Testis (tissue), 2 donors: ENCODE measurements at regions not wholly inside any gene's neighbourhood (a gene's known extent, or its start where the extent isn't known, plus 50 kb on each side); places are given as distances from the start of the nearest gene placed in this dataset.
"Not testable (repeated sequence)": the region's sequence is repeated elsewhere in the genome, so short reads cannot be mapped to it uniquely, and the experiment has no call there.

Experiments used
- DNase-seq: peaks from one replicate; pipeline ENCODE4 v3.0.0-alpha.2; 2019
- H3K27ac ChIP-seq, 2 donors: fragments of 200-600 bp; sonication (generic); one replicate each; pipeline ENCODE4 v1.5.1; 2019
- H3K27me3 ChIP-seq: fragments of 200-600 bp; sonication (generic); one replicate; pipeline ENCODE4 v1.5.1; 2019
- H3K36me3 ChIP-seq: fragments of 200-600 bp; sonication (generic); one replicate; pipeline ENCODE4 v1.5.1; 2017; ENCODE audit warnings: low read depth; ENCODE audit errors: missing control alignments
- H3K4me1 ChIP-seq: fragments of 200-600 bp; sonication (generic); one replicate; pipeline ENCODE4 v1.5.1; 2019
- H3K4me3 ChIP-seq, 2 donors: fragments of 200-600 bp; sonication (generic); one replicate each; pipeline ENCODE4 v1.5.1; 2017 to 2019
- H3K9me3 ChIP-seq: fragments of 200-600 bp; sonication (generic); one replicate; pipeline ENCODE4 v1.5.1; 2017
- CTCF ChIP-seq, 3 experiments: fragments of 450-650 bp in 2 of 3; fragments of 200-600 bp in 1 of 3; sonication (generic) in 1 of 3; IDR thresholded peaks; one replicate each; pipeline ENCODE4 v1.5.1; 2016 to 2019; ENCODE audit warnings: antibody characterized with exemption in 3 of 3, mild to moderate bottlenecking in 2 of 3, moderate library complexity in 1 of 3
- POLR2A ChIP-seq: fragments of 450-650 bp; IDR thresholded peaks from one replicate; pipeline ENCODE4 v1.6.1; 2017; ENCODE audit warnings: antibody characterized with exemption, mild to moderate bottlenecking, moderate library complexity
- WGBS, 2 donors: methylation state at CpG; one replicate each; pipeline ENCODE4 v1.1.5; 2018; 5-methylcytosine and 5-hydroxymethylcytosine counted together
- intact Hi-C: fragments of 100-400 bp; cut with DNase I; formaldehyde crosslinking; loops from one replicate; pipeline ENCODE4 v1.15.1; 2023; ENCODE audit warnings: low total_unique reads

DNA sequence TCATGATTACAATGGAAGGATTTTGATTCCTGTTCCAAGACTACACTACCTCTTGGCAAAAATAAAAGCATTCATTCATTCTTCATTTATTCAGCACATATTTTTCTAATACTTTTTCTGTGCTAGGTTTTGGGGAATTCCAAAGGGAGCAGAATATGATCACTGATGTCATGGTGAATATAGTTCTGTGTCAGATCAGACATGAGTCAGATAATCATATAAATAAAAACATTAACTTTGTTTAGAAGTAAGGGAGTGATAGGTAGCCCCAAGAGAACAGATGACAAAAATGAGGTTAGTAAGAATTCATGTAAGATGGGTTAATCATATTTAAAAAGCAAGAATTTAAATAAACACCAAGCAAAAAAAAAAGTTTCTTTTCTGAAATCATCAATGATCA is 94.1 kb upstream of the RANBP6 start:
- intact Hi-C loops = no loop called here

GRCh38 chr9:6106711-6107339 is 91.4 kb upstream of the RANBP6 start:
- no peaks in the 10 kb centered on the region for H3K27me3 ChIP-seq
- H3K4me1 ChIP-seq = peaks cover 25% of the 10 kb centered on the region
- H3K36me3 ChIP-seq = no peaks in the 10 kb centered on the region
- TF ChIP-seq POLR2A (no peak), CTCF (IDR thresholded peaks at IDR 0.05) (peak in 2 of 3 experiments; percentile 13 to 28)
- H3K27ac ChIP-seq = peak overlapping the region; percentile 27 to 56
- no peaks in the 10 kb centered on the region for H3K9me3 ChIP-seq
- DNase-seq = peak; percentile 42
- no peak overlapping the region for H3K4me3 ChIP-seq
- intact Hi-C loops = no loop called here
- 22 to 34% methylated on average over 2 of the region's 2 CpGs for WGBS, 2 donors

More for the DNA sequence above, 94.1 kb upstream of the RANBP6 start:
- Histone ChIP-seq H3K9me3 (no peaks in the 10 kb centered on the region), H3K4me3 (no peak overlapping the region), H3K36me3 (no peaks in the 10 kb centered on the region), H3K27me3 (no peaks in the 10 kb centered on the region), H3K27ac (no peak overlapping the region), H3K4me1 (peaks cover 25% of the 10 kb centered on the region)
- no peak for DNase-seq
- TF ChIP-seq POLR2A = no peak
- no peak for TF ChIP-seq CTCF (IDR thresholded peaks at IDR 0.05)

DNA sequence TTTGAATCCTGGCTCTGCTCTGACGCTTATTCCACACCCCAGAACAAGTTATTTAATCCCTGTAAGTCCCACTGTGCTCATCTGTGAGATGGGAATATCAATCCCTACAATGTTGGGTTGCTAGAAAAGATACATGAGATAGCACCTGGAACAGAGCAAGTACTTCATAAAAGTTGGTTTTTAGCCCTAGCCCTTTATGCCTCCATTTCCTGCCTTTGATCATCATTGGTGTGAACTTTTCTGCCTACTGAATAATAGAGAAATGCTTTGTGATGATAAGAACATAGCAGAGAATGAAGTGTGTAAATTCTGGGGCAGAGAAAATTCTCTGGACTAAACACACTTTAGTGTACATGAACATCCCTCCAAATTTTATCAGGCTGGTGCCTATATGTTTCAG is 90.3 kb upstream of the RANBP6 start:
- H3K27me3 ChIP-seq = no peaks in the 10 kb centered on the region
- peaks cover 25% of the 10 kb centered on the region for H3K4me1 ChIP-seq
- intact Hi-C loops = no loop called here
- no peak for DNase-seq
- no peak overlapping the region for H3K4me3 ChIP-seq
- H3K27ac ChIP-seq = no peak overlapping the region
- no peaks in the 10 kb centered on the region for H3K36me3 ChIP-seq
- H3K9me3 ChIP-seq = no peaks in the 10 kb centered on the region
- no peak for TF ChIP-seq POLR2A
- TF ChIP-seq CTCF (IDR thresholded peaks at IDR 0.05) = no peak
- whole genome bisulfite sequencing, 2 donors = 89 to 92% methylated on average over 1 of the region's 1 CpG

GRCh38 chr9:6104406-6104805 is 89.0 kb upstream of the RANBP6 start:
- H3K9me3 ChIP-seq, H3K27me3 ChIP-seq, DNase-seq, intact Hi-C loops, H3K36me3 ChIP-seq, H3K27ac ChIP-seq, H3K4me3 ChIP-seq: not testable (repeated sequence)
- peaks cover 24% of the 10 kb centered on the region for H3K4me1 ChIP-seq
- 88 to 89% methylated on average over 2 to 3 of the region's 3 CpGs for WGBS, 2 donors

GRCh38 chr9:6103911-6104310 is 88.5 kb upstream of the RANBP6 start:
- H3K4me3 ChIP-seq, intact Hi-C loops, H3K9me3 ChIP-seq, H3K27me3 ChIP-seq, H3K27ac ChIP-seq, H3K36me3 ChIP-seq, DNase-seq: not testable (repeated sequence)
- 93 to 94% methylated on average over 3 of the region's 3 CpGs for WGBS, 2 donors
- H3K4me1 ChIP-seq = peaks cover 19% of the 10 kb centered on the region

DNA sequence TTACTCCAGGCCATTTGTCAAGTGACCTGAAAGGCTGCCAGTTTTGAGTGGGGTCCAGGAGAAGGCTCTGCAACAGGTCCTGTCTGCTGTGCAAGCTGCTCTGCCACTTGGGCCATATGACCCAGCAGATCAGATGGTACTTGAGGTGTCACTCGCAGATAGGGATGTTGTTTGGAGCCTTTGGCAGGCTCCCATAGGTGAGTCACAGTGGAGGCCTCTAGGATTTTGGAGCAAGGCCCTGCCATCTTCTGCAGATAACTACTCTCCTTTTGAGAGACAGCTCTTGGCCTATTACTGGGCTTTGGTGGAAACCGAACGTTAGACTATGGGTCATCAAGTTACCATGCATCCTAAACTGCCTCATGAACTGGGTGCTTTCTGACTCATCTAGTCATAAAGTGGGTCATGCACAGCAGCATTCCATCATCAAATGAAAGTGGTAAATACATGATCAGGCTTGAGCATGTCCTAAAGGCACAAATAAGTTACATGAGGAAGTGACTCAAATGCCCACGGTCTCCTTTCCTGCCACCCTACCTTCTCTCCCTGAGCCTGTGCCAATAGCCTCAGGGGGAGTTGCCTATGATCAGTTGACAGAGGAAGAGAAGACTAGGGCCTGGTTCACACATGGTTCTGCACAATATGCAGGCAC is 87.0 kb upstream of the RANBP6 start:
- DNase-seq, intact Hi-C loops, H3K27me3 ChIP-seq, H3K27ac ChIP-seq, H3K36me3 ChIP-seq, H3K4me3 ChIP-seq, H3K9me3 ChIP-seq: not testable (repeated sequence)
- 74 to 82% methylated on average over 4 of the region's 4 CpGs for WGBS, 2 donors
- H3K4me1 ChIP-seq = peaks cover 12% of the 10 kb centered on the region

- H3K4me3 ChIP-seq, H3K9me3 ChIP-seq, H3K27me3 ChIP-seq, DNase-seq, intact Hi-C loops, H3K27ac ChIP-seq, H3K36me3 ChIP-seq, H3K4me1 ChIP-seq: not testable (repeated sequence)
- 92 to 100% methylated on average over 1 of the region's 1 CpG for WGBS, 2 donors
These were observed 86.3 kb upstream of the RANBP6 start for GRCh38 chr9:6101725-6102124.

- H3K9me3 ChIP-seq, intact Hi-C loops, H3K27ac ChIP-seq, H3K4me3 ChIP-seq, H3K36me3 ChIP-seq, H3K4me1 ChIP-seq, DNase-seq, H3K27me3 ChIP-seq: not testable (repeated sequence)
These were observed 83.9 kb upstream of the RANBP6 start for GRCh38 chr9:6099346-6099745.
